NB4 (cell line): ENCODE measurements at regions not wholly inside any gene's neighbourhood (a gene's known extent, or its start where the extent isn't known, plus 50 kb on each side); places are given as distances from the start of the nearest gene placed in this dataset.

Experiments used
- MAX ChIP-seq: IDR thresholded peaks from 2 replicates; pipeline ENCODE4 v1.6.1; 2011; ENCODE audit warnings: low read depth, low read length
- MYC ChIP-seq: IDR thresholded peaks from 2 replicates; pipeline ENCODE4 v1.6.1; 2011; ENCODE audit warnings: low read depth, low read length
- POLR2A ChIP-seq: IDR thresholded peaks from 2 replicates; pipeline ENCODE4 v1.6.1; 2011; ENCODE audit warnings: mild to moderate bottlenecking; ENCODE audit not compliant: insufficient read length; ENCODE audit errors: extremely low read depth
- TF ChIP-seq, protein P1 (sequence below): IDR thresholded peaks from one replicate; pipeline ENCODE4 v1.5.1; 2012; ENCODE audit warnings: low read depth, low read length

GRCh38 chr4:123553279-123553678, 156.7 kb downstream of the SPRY1 start:
- TF ChIP-seq, protein P1, sequence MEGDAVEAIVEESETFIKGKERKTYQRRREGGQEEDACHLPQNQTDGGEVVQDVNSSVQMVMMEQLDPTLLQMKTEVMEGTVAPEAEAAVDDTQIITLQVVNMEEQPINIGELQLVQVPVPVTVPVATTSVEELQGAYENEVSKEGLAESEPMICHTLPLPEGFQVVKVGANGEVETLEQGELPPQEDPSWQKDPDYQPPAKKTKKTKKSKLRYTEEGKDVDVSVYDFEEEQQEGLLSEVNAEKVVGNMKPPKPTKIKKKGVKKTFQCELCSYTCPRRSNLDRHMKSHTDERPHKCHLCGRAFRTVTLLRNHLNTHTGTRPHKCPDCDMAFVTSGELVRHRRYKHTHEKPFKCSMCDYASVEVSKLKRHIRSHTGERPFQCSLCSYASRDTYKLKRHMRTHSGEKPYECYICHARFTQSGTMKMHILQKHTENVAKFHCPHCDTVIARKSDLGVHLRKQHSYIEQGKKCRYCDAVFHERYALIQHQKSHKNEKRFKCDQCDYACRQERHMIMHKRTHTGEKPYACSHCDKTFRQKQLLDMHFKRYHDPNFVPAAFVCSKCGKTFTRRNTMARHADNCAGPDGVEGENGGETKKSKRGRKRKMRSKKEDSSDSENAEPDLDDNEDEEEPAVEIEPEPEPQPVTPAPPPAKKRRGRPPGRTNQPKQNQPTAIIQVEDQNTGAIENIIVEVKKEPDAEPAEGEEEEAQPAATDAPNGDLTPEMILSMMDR = no peak
- TF ChIP-seq POLR2A (no peak), MAX (no peak), MYC (no peak)
